Adrenal gland (tissue), 9 donors: ENCODE measurements at regions not wholly inside any gene's neighbourhood (a gene's known extent, or its start where the extent isn't known, plus 50 kb on each side); places are given as distances from the start of the nearest gene placed in this dataset.

Experiments used
- DNase-seq, 7 donors: peaks; one replicate each; pipeline ENCODE4 v3.0.0-alpha.2; 2019 to 2020
- H3K27ac ChIP-seq, 5 donors: fragments of 200-600 bp; sonication (generic) in 4 of 5; 1 replicate in 3 of 5; 2 replicates in 2 of 5; pipeline versions ENCODE4 v1.5.1 to v1.8.0; 2016 to 2020; ENCODE audit warnings: mild to moderate bottlenecking in 1 of 5
- H3K27me3 ChIP-seq: fragments of 200-600 bp; 2 replicates; pipeline ENCODE4 v1.8.0; 2021
- H3K36me3 ChIP-seq, 2 donors: fragments of 200-600 bp; replicated peaks in 1 of 2; 1 replicate in 1 of 2; 2 replicates in 1 of 2; pipeline versions ENCODE4 v1.5.1 to v1.8.0; 2018 to 2022
- H3K4me1 ChIP-seq, 2 donors: fragments of 200-600 bp; replicated peaks in 1 of 2; 1 replicate in 1 of 2; 2 replicates in 1 of 2; pipeline versions ENCODE4 v1.5.1 to v1.8.0; 2018 to 2021
- H3K4me3 ChIP-seq, 4 donors: fragments of 200-600 bp; sonication (generic) in 3 of 4; one replicate each; pipeline ENCODE4 v1.5.1; 2016 to 2018
- H3K9me3 ChIP-seq, 3 donors: fragments of 200-600 bp; sonication (generic) in 1 of 3; replicated peaks in 1 of 3; 1 replicate in 2 of 3; 2 replicates in 1 of 3; pipeline versions ENCODE4 v1.5.1 to v1.8.0; 2016 to 2021
- CTCF ChIP-seq, 6 experiments: fragments of 450-650 bp in 4 of 6; fragments of 200-600 bp in 2 of 6; sonication (generic) in 1 of 6; IDR thresholded peaks; 1 replicate in 5 of 6; 2 replicates in 1 of 6; pipeline versions ENCODE4 v1.5.1 to v1.8.0; 2016 to 2021; ENCODE audit warnings: antibody characterized with exemption in 6 of 6, mild to moderate bottlenecking in 2 of 6, moderate library complexity in 1 of 6
- POLR2A ChIP-seq, 2 donors: fragments of 450-650 bp; IDR thresholded peaks; one replicate each; pipeline ENCODE4 v1.6.1; 2017; ENCODE audit warnings: antibody characterized with exemption in 2 of 2, mild to moderate bottlenecking in 2 of 2, moderate library complexity in 1 of 2
- WGBS, 4 donors: extraction: QIAGEN DNeasy Blood & Tissue Kit in 2 of 4; methylation state at CpG; one replicate each; pipeline versions ENCODE4 v1.1.5 to v1.1.7; 2013 to 2017; 5-methylcytosine and 5-hydroxymethylcytosine counted together
- intact Hi-C, 2 donors: fragments of 100-400 bp; cut with DNase I; formaldehyde crosslinking; loops; one replicate each; pipeline versions ENCODE4 v1.14.1 to v1.15.0; 2022 to 2023
- donor health status: healthy with polysubstance abuse.
- donor health status: Bipolar disorder and iron deficiency.
- donor health status: DM: yes; HTN: yes; CAD: no.
- donor health status: DM: no; HTN: no; CAD: no.
- donor health status: DM: no; HTN: no; CAD: no.

GRCh38 chrX:69318651-69319340 is 153.5 kb upstream of the PJA1 start:
- H3K27me3 ChIP-seq = peaks cover 21% of the 10 kb centered on the region
- 77 to 100% (median 82%) methylated on average over 1 to 5 of the region's 5 CpGs for WGBS, 4 donors
- no peak for DNase-seq

GRCh38 chrX:69317721-69318120 is 152.5 kb upstream of the PJA1 start:
- Histone ChIP-seq H3K36me3 (no peaks in the 10 kb centered on the region), H3K4me3 (no peak overlapping the region), H3K4me1 (no peaks in the 10 kb centered on the region), H3K27me3 (peaks cover 19% of the 10 kb centered on the region), H3K27ac (no peak overlapping the region), H3K9me3 (no peaks in the 10 kb centered on the region)
- DNase-seq = no peak
- TF ChIP-seq POLR2A (IDR thresholded peaks at IDR 0.05) = no peak
- TF ChIP-seq CTCF (IDR thresholded peaks at IDR 0.05) = no peak
- intact Hi-C loops = no loop called here
- WGBS, 4 donors = 9 to 58% (median 37%) methylated on average over 2 of the region's 2 CpGs

More at GRCh38 chrX:69318651-69319340, 153.5 kb upstream of the PJA1 start:
- intact Hi-C loops = no loop called here
- H3K36me3 ChIP-seq = no peaks in the 10 kb centered on the region
- no peaks in the 10 kb centered on the region for H3K4me1 ChIP-seq
- H3K27ac ChIP-seq = no peak overlapping the region
- H3K4me3 ChIP-seq = no peak overlapping the region
- no peaks in the 10 kb centered on the region for H3K9me3 ChIP-seq
- TF ChIP-seq CTCF (IDR thresholded peaks at IDR 0.05) (no peak), POLR2A (IDR thresholded peaks at IDR 0.05) (no peak)

GRCh38 chrX:69314436-69315348 is 149.4 kb upstream of the PJA1 start:
- no peak for TF ChIP-seq POLR2A (IDR thresholded peaks at IDR 0.05)
- no peak for TF ChIP-seq CTCF (IDR thresholded peaks at IDR 0.05)
- H3K27ac ChIP-seq = no peak overlapping the region
- H3K36me3 ChIP-seq = no peaks in the 10 kb centered on the region
- no peak overlapping the region for H3K4me3 ChIP-seq
- H3K9me3 ChIP-seq = no peaks in the 10 kb centered on the region
- no peak for DNase-seq
- intact Hi-C loops = no loop called here
- H3K27me3 ChIP-seq = peaks cover 14% of the 10 kb centered on the region
- 51 to 69% (median 60%) methylated on average over 9 to 20 of the region's 20 CpGs for WGBS, 4 donors
- no peaks in the 10 kb centered on the region for H3K4me1 ChIP-seq

GRCh38 chrX:69313617-69314290 is 148.5 kb upstream of the PJA1 start:
- TF ChIP-seq POLR2A (IDR thresholded peaks at IDR 0.05) (no peak), CTCF (IDR thresholded peaks at IDR 0.05) (no peak)
- Histone ChIP-seq H3K4me3 (no peak overlapping the region), H3K36me3 (no peaks in the 10 kb centered on the region), H3K27me3 (peaks cover 14% of the 10 kb centered on the region), H3K27ac (no peak overlapping the region), H3K4me1 (no peaks in the 10 kb centered on the region), H3K9me3 (no peaks in the 10 kb centered on the region)
- no peak for DNase-seq
- WGBS, 4 donors = 55 to 67% (median 58%) methylated on average over 5 to 6 of the region's 6 CpGs
- intact Hi-C loops = no loop called here
